Esophagus squamous epithelium (tissue), 5 donors: ENCODE measurements at regions not wholly inside any gene's neighbourhood (a gene's known extent, or its start where the extent isn't known, plus 50 kb on each side); places are given as distances from the start of the nearest gene placed in this dataset.

Experiments used
- DNase-seq: peaks from one replicate; lab custom pipeline; 2025; lab: John Stamatoyannopoulos, UW
- H3K27ac ChIP-seq, 4 donors: fragments of 200-600 bp; sonication (generic); one replicate each; pipeline ENCODE4 v1.5.1; 2016 to 2019; ENCODE audit warnings: mild to moderate bottlenecking in 1 of 4
- H3K27me3 ChIP-seq, 4 donors: fragments of 200-600 bp; sonication (generic); 1 replicate in 3 of 4; 2 replicates in 1 of 4; pipeline versions ENCODE4 v1.5.1 to v1.6.0; 2017 to 2021; ENCODE audit warnings: antibody characterized with exemption in 1 of 4
- H3K36me3 ChIP-seq, 3 donors: fragments of 200-600 bp; sonication (generic); one replicate each; pipeline ENCODE4 v1.5.1; 2016 to 2019
- H3K4me1 ChIP-seq, 3 donors: fragments of 200-600 bp; sonication (generic); one replicate each; pipeline ENCODE4 v1.5.1; 2017 to 2019
- H3K4me3 ChIP-seq, 4 donors: fragments of 200-600 bp; sonication (generic); 1 replicate in 3 of 4; 2 replicates in 1 of 4; pipeline ENCODE4 v1.5.1; 2016 to 2019; ENCODE audit warnings: mild to moderate bottlenecking in 2 of 4, moderate library complexity in 1 of 4
- H3K9me3 ChIP-seq, 3 donors: fragments of 200-600 bp; sonication (generic); one replicate each; pipeline ENCODE4 v1.5.1; 2016 to 2019
- CTCF ChIP-seq, 6 experiments: fragments of 450-650 bp in 4 of 6; fragments of 200-600 bp in 2 of 6; sonication (generic) in 2 of 6; IDR thresholded peaks; one replicate each; pipeline ENCODE4 v1.5.1; 2016 to 2019; ENCODE audit warnings: antibody characterized with exemption in 6 of 6, mild to moderate bottlenecking in 4 of 6, moderate library complexity in 4 of 6
- POLR2A ChIP-seq, 4 donors: fragments of 450-650 bp; IDR thresholded peaks; one replicate each; pipeline ENCODE4 v1.6.1; 2017; ENCODE audit warnings: antibody characterized with exemption in 4 of 4, mild to moderate bottlenecking in 4 of 4, moderate library complexity in 3 of 4
- whole genome bisulfite sequencing, 2 donors: methylation state at CpG; one replicate each; pipeline ENCODE4 v1.1.5; 2018; 5-methylcytosine and 5-hydroxymethylcytosine counted together
- intact Hi-C: fragments of 100-400 bp; cut with DNase I; formaldehyde crosslinking; loops from one replicate; pipeline ENCODE4 v1.15.0; 2022
- donor health status: DM: yes; HTN: yes; CAD: no.

- 83 to 90% methylated on average over 1 of the region's 1 CpG for WGBS, 2 donors
- DNase-seq = no peak
- no peak for TF ChIP-seq CTCF (IDR thresholded peaks at IDR 0.05)
- H3K27ac ChIP-seq = peak overlapping the region in 2 of 4 donors; percentile 69 to 74
- intact Hi-C loops = no loop called here
- H3K27me3 ChIP-seq = no peaks in the 10 kb centered on the region
- H3K36me3 ChIP-seq = no peaks in the 10 kb centered on the region
- no peak overlapping the region for H3K4me3 ChIP-seq
- no peaks in the 10 kb centered on the region for H3K9me3 ChIP-seq
- peaks cover 15 to 59% (median 21%) of the 10 kb centered on the region in 3 donors for H3K4me1 ChIP-seq
Observed at GRCh38 chr13:44762911-44763310, 186.8 kb upstream of the TSC22D1 start.

DNA sequence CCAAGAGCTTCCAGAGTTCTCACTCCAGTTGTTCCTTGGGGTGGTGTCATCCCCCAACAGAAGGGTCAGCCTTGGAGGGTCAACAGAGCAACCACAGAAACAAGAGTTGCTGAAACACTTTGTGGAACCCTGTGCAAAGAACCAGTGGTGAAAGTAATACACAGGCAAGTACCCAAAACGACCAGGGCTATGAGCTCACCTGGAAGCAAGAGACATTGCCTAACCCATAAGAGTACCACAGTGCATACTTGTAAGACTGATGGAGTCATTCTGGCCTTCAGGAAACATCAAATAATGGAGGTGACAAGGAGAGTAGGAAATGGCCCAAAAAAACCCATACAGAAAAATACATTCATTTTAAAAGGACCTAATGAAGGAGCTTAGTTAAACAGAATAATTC lies 184.3 kb upstream of the TSC22D1 start:
- H3K27ac ChIP-seq = peak overlapping the region; percentile 77 to 94 (median 88)
- no peak overlapping the region for H3K4me3 ChIP-seq
- intact Hi-C loops = no loop called here
- H3K36me3 ChIP-seq = no peaks in the 10 kb centered on the region
- H3K9me3 ChIP-seq = no peaks in the 10 kb centered on the region
- DNase-seq = no peak
- WGBS, 2 donors = 45 to 78% methylated on average over 1 of the region's 1 CpG
- peaks cover 15 to 77% (median 21%) of the 10 kb centered on the region in 3 donors for H3K4me1 ChIP-seq
- H3K27me3 ChIP-seq = no peaks in the 10 kb centered on the region
- no peak for TF ChIP-seq CTCF (IDR thresholded peaks at IDR 0.05)
- no peak for TF ChIP-seq POLR2A (IDR thresholded peaks at IDR 0.05)

GRCh38 chr13:44759384-44760360 lies 183.5 kb upstream of the TSC22D1 start:
- no peak for TF ChIP-seq CTCF (IDR thresholded peaks at IDR 0.05)
- no peak for TF ChIP-seq POLR2A (IDR thresholded peaks at IDR 0.05)
- no peak for DNase-seq
- WGBS, 2 donors = 30 to 60% methylated on average over 6 of the region's 6 CpGs
- Histone ChIP-seq H3K4me1 (peaks cover 15 to 72% (median 21%) of the 10 kb centered on the region in 3 donors), H3K4me3 (no peak overlapping the region), H3K36me3 (no peaks in the 10 kb centered on the region), H3K9me3 (no peaks in the 10 kb centered on the region), H3K27me3 (no peaks in the 10 kb centered on the region), H3K27ac (peak overlapping the region; percentile 77 to 94 (median 88))
- intact Hi-C loops = no loop called here

DNA sequence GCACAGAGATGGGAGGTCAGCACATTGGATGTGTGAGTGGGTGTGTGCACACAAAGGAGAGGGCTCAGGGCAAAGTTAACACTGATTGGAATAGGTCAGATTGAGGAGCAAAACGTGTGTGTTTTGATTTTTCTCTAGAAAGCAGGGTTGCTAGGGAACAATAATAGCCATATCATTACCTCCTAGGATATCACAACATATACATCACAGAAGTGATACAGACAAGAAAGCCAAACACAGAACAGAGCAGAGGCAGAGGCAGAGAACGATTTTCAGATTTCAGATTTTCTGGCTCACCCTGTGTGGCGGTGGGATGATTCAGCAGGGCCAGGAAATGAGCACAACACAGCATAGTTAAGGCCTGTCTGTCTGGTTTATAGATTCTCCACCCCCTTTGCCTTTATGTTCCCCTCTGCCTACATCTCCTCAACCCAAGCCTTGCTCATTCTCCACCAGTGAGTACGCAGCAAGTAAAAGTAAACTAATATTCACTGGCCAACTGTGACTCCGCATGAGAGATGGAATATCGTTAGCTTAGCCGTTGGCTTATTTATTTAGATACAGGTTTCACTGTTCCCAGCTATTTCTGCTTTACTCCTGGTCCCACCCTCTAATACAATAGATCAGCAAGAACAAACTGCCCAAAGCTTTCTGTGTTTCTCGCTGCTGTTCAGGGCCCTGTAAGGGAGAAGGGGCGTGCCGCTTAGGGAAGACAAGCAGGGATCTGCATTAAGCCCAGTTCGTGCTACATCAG lies 182.7 kb upstream of the TSC22D1 start:
- DNase-seq = no peak
- Histone ChIP-seq H3K4me3 (no peak overlapping the region), H3K9me3 (no peaks in the 10 kb centered on the region), H3K27ac (peak overlapping the region; percentile 77 to 94 (median 88)), H3K36me3 (no peaks in the 10 kb centered on the region), H3K27me3 (no peaks in the 10 kb centered on the region), H3K4me1 (peaks cover 7 to 64% (median 15%) of the 10 kb centered on the region in 3 donors)
- WGBS, 2 donors = 10 to 46% methylated on average over 9 to 10 of the region's 11 CpGs
- intact Hi-C loops = no loop called here
- TF ChIP-seq CTCF (IDR thresholded peaks at IDR 0.05) (no peak), POLR2A (IDR thresholded peaks at IDR 0.05) (no peak)
